GM23338 (cell line): ENCODE measurements at regions not wholly inside any gene's neighbourhood (a gene's known extent, or its start where the extent isn't known, plus 50 kb on each side); places are given as distances from the start of the nearest gene placed in this dataset.

Experiments used
- ATAC-seq: fragments of 200-7000 bp; cut with Tn5 transposase; 3 replicates; pipeline ENCODE4 v1.9.1; 2020
- DNase-seq: peaks from one replicate; pipeline ENCODE4 v3.0.0-alpha.2; 2015; ENCODE audit warnings: low spot score
- H2AFZ ChIP-seq: fragments of 200-600 bp; sonication (generic); 2 replicates; pipeline ENCODE4 v1.8.0; 2016; ENCODE audit warnings: antibody characterized with exemption, mild to moderate bottlenecking, moderate library complexity
- H3F3A ChIP-seq: fragments of 200-600 bp; sonication (generic); replicated peaks from 2 replicates; pipeline ENCODE4 v1.8.0; 2017; ENCODE audit warnings: antibody characterized with exemption, mixed run types, low read depth
- H3K27ac ChIP-seq: fragments of 200-600 bp; sonication (generic); 2 replicates; pipeline ENCODE4 v1.6.1; 2016; ENCODE audit warnings: low read depth
- H3K27me3 ChIP-seq: fragments of 200-600 bp; sonication (generic); 2 replicates; pipeline ENCODE4 v1.8.0; 2016; ENCODE audit warnings: mild to moderate bottlenecking, mixed run types, moderate library complexity; ENCODE audit not compliant: insufficient read depth
- H3K36me3 ChIP-seq: fragments of 200-600 bp; sonication (generic); 2 replicates; pipeline ENCODE4 v1.8.0; 2016; ENCODE audit warnings: mild to moderate bottlenecking; ENCODE audit not compliant: insufficient read depth
- H3K4me1 ChIP-seq: fragments of 200-600 bp; sonication (generic); 2 replicates; pipeline ENCODE4 v1.8.0; 2016; ENCODE audit warnings: mild to moderate bottlenecking, moderate library complexity; ENCODE audit not compliant: insufficient read depth
- H3K4me2 ChIP-seq: fragments of 200-600 bp; sonication (generic); 2 replicates; pipeline ENCODE4 v1.7.1; 2017; ENCODE audit warnings: mixed run types
- H3K4me3 ChIP-seq: fragments of 200-600 bp; sonication (generic); 2 replicates; pipeline ENCODE4 v1.6.1; 2016; ENCODE audit warnings: mixed run types
- H3K79me2 ChIP-seq: fragments of 200-600 bp; sonication (generic); replicated peaks from 2 replicates; pipeline ENCODE4 v1.8.0; 2017; ENCODE audit warnings: mild to moderate bottlenecking; ENCODE audit not compliant: insufficient read depth
- H3K9me2 ChIP-seq: fragments of 200-600 bp; sonication (generic); 2 replicates; pipeline ENCODE4 v1.8.0; 2017; ENCODE audit not compliant: insufficient read depth
- H4K20me1 ChIP-seq: fragments of 200-600 bp; sonication (generic); replicated peaks from 2 replicates; pipeline ENCODE4 v1.8.0; 2017; ENCODE audit warnings: mild to moderate bottlenecking; ENCODE audit not compliant: insufficient read depth
- H3K27ac Mint-ChIP-seq: 2 replicates; pipeline ENCODE4 v1.8.0; 2020; ENCODE audit warnings: inconsistent platforms, mild to moderate bottlenecking, moderate library complexity, mixed read lengths
- H3K27me3 Mint-ChIP-seq: 3 replicates; pipeline ENCODE4 v1.8.0; 2022; ENCODE audit warnings: low read depth, mild to moderate bottlenecking, moderate library complexity, mixed read lengths, inconsistent platforms; ENCODE audit not compliant: insufficient read depth, poor library complexity
- H3K36me3 Mint-ChIP-seq: 3 replicates; pipeline ENCODE4 v1.8.0; 2021; ENCODE audit warnings: low read depth, mild to moderate bottlenecking, inconsistent platforms, moderate library complexity, mixed read lengths
- H3K4me1 Mint-ChIP-seq: 3 replicates; pipeline ENCODE4 v1.8.0; 2020; ENCODE audit warnings: mild to moderate bottlenecking, inconsistent platforms, mixed read lengths
- H3K4me3 Mint-ChIP-seq: 3 replicates; pipeline ENCODE4 v1.8.0; 2021; ENCODE audit warnings: moderate library complexity, mild to moderate bottlenecking, inconsistent platforms, mixed read lengths
- H3K9me3 Mint-ChIP-seq: 3 replicates; pipeline ENCODE4 v1.8.0; 2020; ENCODE audit warnings: moderate library complexity, mild to moderate bottlenecking, inconsistent platforms, mixed read lengths
- CREB1 ChIP-seq: fragments of 250-450 bp; sonication (Bioruptor Pico); IDR thresholded peaks from 2 replicates; pipeline ENCODE4 v1.5.0; 2020; ENCODE audit warnings: low read depth, mild to moderate bottlenecking, moderate library complexity
- ETS1 ChIP-seq: IDR thresholded peaks from 2 replicates; pipeline ENCODE4 v1.6.1; 2016; ENCODE audit warnings: antibody characterized with exemption
- EZH2 ChIP-seq: fragments of 200-600 bp; sonication (generic); IDR thresholded peaks from one replicate; pipeline ENCODE4 v1.8.0; 2017; ENCODE audit warnings: antibody characterized with exemption, mild to moderate bottlenecking, low read depth; ENCODE audit not compliant: unreplicated experiment
- EZH2phosphoT487 ChIP-seq: fragments of 200-600 bp; sonication (generic); IDR thresholded peaks from one replicate; pipeline ENCODE4 v1.8.1; 2018; ENCODE audit warnings: antibody characterized with exemption; ENCODE audit not compliant: unreplicated experiment
- JUNB ChIP-seq: IDR thresholded peaks from one replicate; pipeline ENCODE4 v1.6.1; 2016; ENCODE audit warnings: antibody characterized with exemption; ENCODE audit not compliant: unreplicated experiment
- NANOG ChIP-seq: IDR thresholded peaks from 2 replicates; pipeline ENCODE4 v1.6.1; 2016; ENCODE audit warnings: antibody characterized with exemption, borderline replicate concordance
- STAT1 ChIP-seq: IDR thresholded peaks from one replicate; pipeline ENCODE4 v1.6.1; 2016; ENCODE audit warnings: antibody characterized with exemption; ENCODE audit not compliant: unreplicated experiment
- ZNF114 ChIP-seq: fragments of 250-450 bp; sonication (Bioruptor Pico); IDR thresholded peaks from 2 replicates; pipeline ENCODE4 v1.5.0; 2020; ENCODE audit warnings: mild to moderate bottlenecking, moderate library complexity
- ZNF331 ChIP-seq: fragments of 250-450 bp; sonication (Bioruptor Pico); IDR thresholded peaks from 2 replicates; pipeline ENCODE4 v1.5.0; 2020; ENCODE audit warnings: low read depth, mild to moderate bottlenecking, moderate library complexity
- ZNF462 ChIP-seq: fragments of 250-450 bp; sonication (Bioruptor Pico); IDR thresholded peaks from 2 replicates; pipeline ENCODE4 v1.5.0; 2020; ENCODE audit warnings: mild to moderate bottlenecking, moderate library complexity

GRCh38 chr16:79740252-79740651, 139.7 kb upstream of the MAF start:
- H3K4me2 ChIP-seq = no peak overlapping the region

More at GRCh38 chr16:79740252-79740651, 139.7 kb upstream of the MAF start:
- Mint-ChIP-seq H3K4me1 (peaks cover 5% of the 10 kb centered on the region), H3K4me3 (no peak overlapping the region), H3K27me3 (no peaks in the 10 kb centered on the region), H3K9me3 (no peaks in the 10 kb centered on the region), H3K36me3 (no peaks in the 10 kb centered on the region), H3K27ac (no peak overlapping the region)
- ATAC-seq = no peak
- Histone ChIP-seq H3K36me3 (no peaks in the 10 kb centered on the region), H4K20me1 (no peaks in the 10 kb centered on the region), H3K27ac (no peak overlapping the region), H3F3A (no peaks in the 10 kb centered on the region), H3K27me3 (no peaks in the 10 kb centered on the region), H3K4me1 (no peaks in the 10 kb centered on the region), H2AFZ (no peak overlapping the region), H3K79me2 (no peaks in the 10 kb centered on the region), H3K4me3 (no peak overlapping the region), H3K9me2 (0 out of 2 replicates have a peak, but pooled peaks cover 5% of the 10 kb centered on the region)
- TF ChIP-seq STAT1 (no peak), CREB1 (no peak), NANOG (no peak), ZNF114 (CRISPR knock-in tag) (no peak), JUNB (no peak), EZH2phosphoT487 (no peak), EZH2 (no peak), ETS1 (no peak), ZNF462 (CRISPR knock-in tag) (no peak), ZNF331 (CRISPR knock-in tag) (no peak)
- no peak for DNase-seq
